Islet of Langerhans (tissue), 1 donor: ENCODE measurements at regions not wholly inside any gene's neighbourhood (a gene's known extent, or its start where the extent isn't known, plus 50 kb on each side); places are given as distances from the start of the nearest gene placed in this dataset.

Experiments
- FAIRE-seq: peaks from one replicate; lab custom pipeline; 2011; peaks lifted over from hg19 to GRCh38; lab: Jason Lieb, UNC

- FAIRE-seq = peak; percentile 51
Measured at GRCh38 chr14:38121320-38122020, 86.2 kb upstream of the SSTR1 start.

GRCh38 chr14:38122241-38122640 lies 85.5 kb upstream of the SSTR1 start:
- FAIRE-seq = no peak

- FAIRE-seq = no peak
Measured at GRCh38 chr14:38124506-38124905, 83.2 kb upstream of the SSTR1 start.

GRCh38 chr14:38125481-38126037 lies 82.1 kb upstream of the SSTR1 start:
- FAIRE-seq = peak; percentile 98

- FAIRE-seq = no peak
Measured at GRCh38 chr14:38127356-38127755, 80.3 kb upstream of the SSTR1 start.

- no peak for FAIRE-seq
Measured at GRCh38 chr14:38127784-38128183, 79.9 kb upstream of the SSTR1 start.

- no peak for FAIRE-seq
Measured at GRCh38 chr14:38128640-38129039, 79.1 kb upstream of the SSTR1 start.

GRCh38 chr14:38129192-38129591 lies 78.5 kb upstream of the SSTR1 start:
- FAIRE-seq = no peak

GRCh38 chr14:38129705-38130104 lies 78.0 kb upstream of the SSTR1 start:
- FAIRE-seq = no peak

- FAIRE-seq = no peak
Measured at GRCh38 chr14:38134416-38135030, 73.2 kb upstream of the SSTR1 start.

- FAIRE-seq = no peak
Measured at GRCh38 chr14:38135106-38135867, 72.4 kb upstream of the SSTR1 start.

- no peak for FAIRE-seq
Measured at GRCh38 chr14:38137005-38137404, 70.7 kb upstream of the SSTR1 start.

- no peak for FAIRE-seq
Measured at GRCh38 chr14:38138473-38139138, 69.1 kb upstream of the SSTR1 start.

- FAIRE-seq = no peak
Measured at GRCh38 chr14:38139926-38140325, 67.8 kb upstream of the SSTR1 start.

- no peak for FAIRE-seq
Measured at GRCh38 chr14:38143170-38143569, 64.5 kb upstream of the SSTR1 start.

- no peak for FAIRE-seq
Measured at GRCh38 chr14:38143659-38144505, 63.8 kb upstream of the SSTR1 start.

- no peak for FAIRE-seq
Measured at GRCh38 chr14:38145142-38145541, 62.6 kb upstream of the SSTR1 start.

GRCh38 chr14:38150075-38150474 lies 57.6 kb upstream of the SSTR1 start:
- peak; percentile 77 for FAIRE-seq
